ENCODE measurements at regions not wholly inside any gene's neighbourhood (a gene's known extent, or its start where the extent isn't known, plus 50 kb on each side); places are given as distances from the start of the nearest gene placed in this dataset.

DNA sequence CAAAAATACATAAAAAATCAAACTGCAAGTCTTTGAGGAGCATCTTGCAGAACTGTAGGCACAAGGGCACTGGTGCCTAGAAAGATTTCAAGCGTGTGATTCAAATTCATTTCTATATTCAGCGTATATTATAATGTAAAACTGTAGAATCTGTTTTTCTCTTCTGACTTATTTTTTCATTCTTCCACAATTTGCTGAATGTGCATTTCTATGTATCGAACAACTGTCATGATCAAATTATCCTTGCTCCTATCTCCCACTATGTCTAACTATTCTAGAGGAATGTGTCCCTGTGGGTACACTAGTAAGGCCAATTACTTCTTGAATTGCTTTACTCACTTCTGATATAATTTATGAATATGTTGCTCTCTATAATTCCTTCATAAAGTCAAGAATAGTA, 283.0 kb upstream of the MAGI2 start:
- TF ChIP-seq, protein P1, sequence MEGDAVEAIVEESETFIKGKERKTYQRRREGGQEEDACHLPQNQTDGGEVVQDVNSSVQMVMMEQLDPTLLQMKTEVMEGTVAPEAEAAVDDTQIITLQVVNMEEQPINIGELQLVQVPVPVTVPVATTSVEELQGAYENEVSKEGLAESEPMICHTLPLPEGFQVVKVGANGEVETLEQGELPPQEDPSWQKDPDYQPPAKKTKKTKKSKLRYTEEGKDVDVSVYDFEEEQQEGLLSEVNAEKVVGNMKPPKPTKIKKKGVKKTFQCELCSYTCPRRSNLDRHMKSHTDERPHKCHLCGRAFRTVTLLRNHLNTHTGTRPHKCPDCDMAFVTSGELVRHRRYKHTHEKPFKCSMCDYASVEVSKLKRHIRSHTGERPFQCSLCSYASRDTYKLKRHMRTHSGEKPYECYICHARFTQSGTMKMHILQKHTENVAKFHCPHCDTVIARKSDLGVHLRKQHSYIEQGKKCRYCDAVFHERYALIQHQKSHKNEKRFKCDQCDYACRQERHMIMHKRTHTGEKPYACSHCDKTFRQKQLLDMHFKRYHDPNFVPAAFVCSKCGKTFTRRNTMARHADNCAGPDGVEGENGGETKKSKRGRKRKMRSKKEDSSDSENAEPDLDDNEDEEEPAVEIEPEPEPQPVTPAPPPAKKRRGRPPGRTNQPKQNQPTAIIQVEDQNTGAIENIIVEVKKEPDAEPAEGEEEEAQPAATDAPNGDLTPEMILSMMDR (IDR thresholded peaks at IDR 0.05; ENCODE audit: extremely low read depth in 1 of 2, insufficient read depth in 1 of 2, low read depth in 1 of 2, low read length in 2 of 2), result no peak
- TF ChIP-seq POLR2A (IDR thresholded peaks at IDR 0.05; ENCODE audit: low read depth, low read length), result no peak
- no peak for TF ChIP-seq POLR2AphosphoS5 (IDR thresholded peaks at IDR 0.05; ENCODE audit: insufficient read depth, low read depth, low read length)
- no peak for TF ChIP-seq EZH2 (IDR thresholded peaks at IDR 0.05; ENCODE audit: borderline replicate concordance, low read depth, low read length, severe bottlenecking)
- TF ChIP-seq, protein P2, sequence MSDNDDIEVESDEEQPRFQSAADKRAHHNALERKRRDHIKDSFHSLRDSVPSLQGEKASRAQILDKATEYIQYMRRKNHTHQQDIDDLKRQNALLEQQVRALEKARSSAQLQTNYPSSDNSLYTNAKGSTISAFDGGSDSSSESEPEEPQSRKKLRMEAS (IDR thresholded peaks at IDR 0.05; ENCODE audit: insufficient read depth, insufficient read length), result no peak
- TF ChIP-seq FOS (IDR thresholded peaks at IDR 0.05; ENCODE audit: borderline replicate concordance, insufficient read depth, low read length), result no peak
- no peak for TF ChIP-seq JUN (IDR thresholded peaks at IDR 0.05; ENCODE audit: borderline replicate concordance, insufficient read depth, insufficient read length, low read depth)
- TF ChIP-seq MYC (IDR thresholded peaks at IDR 0.05; ENCODE audit: low read depth, low read length), result no peak
- no peak for TF ChIP-seq GATA2 (IDR thresholded peaks at IDR 0.05; ENCODE audit: insufficient read depth, insufficient read length, low read depth, low read length)

Measured in endothelial cell of umbilical vein (primary cell).